Adrenal gland (tissue), 5 donors: ENCODE measurements at regions not wholly inside any gene's neighbourhood (a gene's known extent, or its start where the extent isn't known, plus 50 kb on each side); places are given as distances from the start of the nearest gene placed in this dataset.

ENCODE experiments used
- POLR2A ChIP-seq, 2 donors: fragments of 450-650 bp; IDR thresholded peaks; one replicate each; pipeline ENCODE4 v1.6.1; 2017; ENCODE audit warnings: antibody characterized with exemption in 2 of 2, mild to moderate bottlenecking in 2 of 2, moderate library complexity in 1 of 2
- TF ChIP-seq, protein P1 (sequence below), 6 experiments: fragments of 450-650 bp in 4 of 6; fragments of 200-600 bp in 2 of 6; sonication (generic) in 1 of 6; IDR thresholded peaks; 1 replicate in 5 of 6; 2 replicates in 1 of 6; pipeline versions ENCODE4 v1.5.1 to v1.8.0; 2016 to 2021; ENCODE audit warnings: antibody characterized with exemption in 6 of 6, mild to moderate bottlenecking in 2 of 6, moderate library complexity in 1 of 6
- donor health status: DM: no; HTN: no; CAD: no.

DNA sequence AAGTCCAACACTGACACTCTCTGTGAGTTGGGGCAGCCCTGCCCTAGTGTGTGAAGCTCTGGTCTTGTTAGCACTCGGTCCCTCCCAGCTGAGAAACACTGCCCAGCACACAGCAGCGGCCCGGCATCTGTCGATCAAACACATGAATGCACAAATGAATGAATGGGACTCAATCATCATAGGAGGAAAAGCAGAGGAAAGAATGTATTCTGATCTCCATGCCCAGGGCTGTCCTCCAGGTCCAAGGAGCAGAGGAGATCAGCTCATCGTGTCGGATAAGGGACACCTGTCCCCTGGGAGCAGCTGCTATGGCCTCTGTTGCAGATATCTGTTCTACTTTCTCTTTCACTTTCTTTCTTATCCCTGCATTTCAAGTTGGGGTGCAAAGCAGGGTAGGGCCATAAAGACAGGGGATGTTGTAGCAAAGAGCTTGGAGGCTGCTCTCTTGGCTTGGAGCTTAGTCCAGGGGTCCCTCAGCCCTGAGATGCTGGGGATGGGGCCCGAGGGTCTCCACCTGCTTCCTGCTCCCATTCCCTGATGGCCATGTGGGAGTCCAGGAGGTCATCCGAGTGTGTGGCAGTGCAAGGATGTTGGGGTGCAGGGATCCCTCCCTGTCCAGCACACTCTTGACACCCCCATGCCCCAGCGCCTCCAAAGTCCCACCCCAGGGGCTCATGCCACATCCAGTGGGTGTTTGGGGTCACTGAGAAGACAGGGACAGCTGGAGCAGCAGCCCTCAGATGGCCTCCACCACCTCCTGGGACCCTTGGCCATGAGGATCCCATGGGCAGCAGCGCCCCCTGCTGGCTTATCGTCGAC lies 88.2 kb downstream of the IRF8 start:
- TF ChIP-seq, protein P1, sequence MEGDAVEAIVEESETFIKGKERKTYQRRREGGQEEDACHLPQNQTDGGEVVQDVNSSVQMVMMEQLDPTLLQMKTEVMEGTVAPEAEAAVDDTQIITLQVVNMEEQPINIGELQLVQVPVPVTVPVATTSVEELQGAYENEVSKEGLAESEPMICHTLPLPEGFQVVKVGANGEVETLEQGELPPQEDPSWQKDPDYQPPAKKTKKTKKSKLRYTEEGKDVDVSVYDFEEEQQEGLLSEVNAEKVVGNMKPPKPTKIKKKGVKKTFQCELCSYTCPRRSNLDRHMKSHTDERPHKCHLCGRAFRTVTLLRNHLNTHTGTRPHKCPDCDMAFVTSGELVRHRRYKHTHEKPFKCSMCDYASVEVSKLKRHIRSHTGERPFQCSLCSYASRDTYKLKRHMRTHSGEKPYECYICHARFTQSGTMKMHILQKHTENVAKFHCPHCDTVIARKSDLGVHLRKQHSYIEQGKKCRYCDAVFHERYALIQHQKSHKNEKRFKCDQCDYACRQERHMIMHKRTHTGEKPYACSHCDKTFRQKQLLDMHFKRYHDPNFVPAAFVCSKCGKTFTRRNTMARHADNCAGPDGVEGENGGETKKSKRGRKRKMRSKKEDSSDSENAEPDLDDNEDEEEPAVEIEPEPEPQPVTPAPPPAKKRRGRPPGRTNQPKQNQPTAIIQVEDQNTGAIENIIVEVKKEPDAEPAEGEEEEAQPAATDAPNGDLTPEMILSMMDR (IDR thresholded peaks at IDR 0.05) = peak in 3 of 6 experiments; percentile 28 to 46 (median 29)
- no peak for TF ChIP-seq POLR2A (IDR thresholded peaks at IDR 0.05)
